Sigmoid colon (tissue), 6 donors: ENCODE measurements at regions not wholly inside any gene's neighbourhood (a gene's known extent, or its start where the extent isn't known, plus 50 kb on each side); places are given as distances from the start of the nearest gene placed in this dataset.
"Not testable (repeated sequence)": the region's sequence is repeated elsewhere in the genome, so short reads cannot be mapped to it uniquely, and the experiment has no call there.

Source experiments
- DNase-seq: peaks from one replicate; pipeline ENCODE4 v3.0.0-alpha.2; 2019
- H3K27ac ChIP-seq, 4 donors: fragments of 200-600 bp; sonication (generic); one replicate each; pipeline ENCODE4 v1.5.1; 2016 to 2019; ENCODE audit warnings: mild to moderate bottlenecking in 1 of 4
- H3K27me3 ChIP-seq, 3 donors: fragments of 200-600 bp; sonication (generic); one replicate each; pipeline ENCODE4 v1.5.1; 2019; ENCODE audit warnings: mild to moderate bottlenecking in 1 of 3
- H3K36me3 ChIP-seq, 4 donors: fragments of 200-600 bp; sonication (generic); one replicate each; pipeline ENCODE4 v1.5.1; 2016 to 2019
- H3K4me1 ChIP-seq, 4 donors: fragments of 200-600 bp; sonication (generic); one replicate each; pipeline ENCODE4 v1.5.1; 2017 to 2019
- H3K4me3 ChIP-seq, 4 donors: fragments of 200-600 bp; sonication (generic); one replicate each; pipeline ENCODE4 v1.5.1; 2017 to 2019; ENCODE audit warnings: mild to moderate bottlenecking in 2 of 4, moderate library complexity in 1 of 4
- H3K9me3 ChIP-seq, 4 donors: fragments of 200-600 bp in 3 of 4; sonication (generic) in 3 of 4; one replicate each; pipeline versions ENCODE4 v1.5.1 to v1.6.1; 2013 to 2019
- CTCF ChIP-seq, 4 experiments: fragments of 450-650 bp in 3 of 4; fragments of 200-600 bp in 1 of 4; IDR thresholded peaks; one replicate each; pipeline ENCODE4 v1.5.1; 2016 to 2019; ENCODE audit warnings: antibody characterized with exemption in 4 of 4, mild to moderate bottlenecking in 3 of 4, moderate library complexity in 2 of 4
- EP300 ChIP-seq, 4 donors: sonication (generic); formaldehyde crosslinking; IDR thresholded peaks; one replicate each; pipeline ENCODE4 v1.6.1; 2017; ENCODE audit warnings: antibody characterized with exemption in 4 of 4
- POLR2A ChIP-seq, 2 donors: fragments of 450-650 bp; IDR thresholded peaks; one replicate each; pipeline ENCODE4 v1.6.1; 2016; ENCODE audit warnings: antibody characterized with exemption in 2 of 2, mild to moderate bottlenecking in 2 of 2, moderate library complexity in 2 of 2
- POLR2AphosphoS5 ChIP-seq, 4 donors: sonication (generic); formaldehyde crosslinking; IDR thresholded peaks; one replicate each; pipeline ENCODE4 v1.6.1; 2017; ENCODE audit warnings: antibody characterized with exemption in 4 of 4
- WGBS, 2 donors: extraction: QIAGEN DNeasy Blood & Tissue Kit; methylation state at CpG; one replicate each; pipeline ENCODE4 v1.1.7; 2013; 5-methylcytosine and 5-hydroxymethylcytosine counted together
- intact Hi-C: fragments of 100-400 bp; cut with DNase I; formaldehyde crosslinking; loops from one replicate; pipeline ENCODE4 v1.15.1; 2023
- donor health status: healthy with polysubstance abuse.
- donor health status: healthy.

GRCh38 chr3:106093616-106094015 lies 224.8 kb upstream of the CBLB start:
- H3K4me3 ChIP-seq, result no peak overlapping the region
- no peaks in the 10 kb centered on the region for H3K4me1 ChIP-seq
- intact Hi-C loops, result no loop called here
- H3K27ac ChIP-seq, result no peak overlapping the region
- H3K27me3 ChIP-seq, result no peaks in the 10 kb centered on the region
- no peak for DNase-seq
- 82 to 87% methylated on average over 3 of the region's 3 CpGs for WGBS, 2 donors
- no peaks in the 10 kb centered on the region for H3K36me3 ChIP-seq
- TF ChIP-seq EP300 (IDR thresholded peaks at IDR 0.05), result no peak
- H3K9me3 ChIP-seq, result peaks cover 0 to 2% (median 0%) of the 10 kb centered on the region in 4 donors

- intact Hi-C loops, result no loop called here
- Histone ChIP-seq H3K4me3 (no peak overlapping the region), H3K4me1 (no peaks in the 10 kb centered on the region), H3K36me3 (no peaks in the 10 kb centered on the region), H3K27ac (no peak overlapping the region), H3K27me3 (no peaks in the 10 kb centered on the region), H3K9me3 (peaks cover 0 to 2% (median under 1%) of the 10 kb centered on the region in 4 donors)
- WGBS, 2 donors, result 72 to 79% methylated on average over 4 of the region's 4 CpGs
- TF ChIP-seq EP300 (IDR thresholded peaks at IDR 0.05), result no peak
- TF ChIP-seq CTCF (IDR thresholded peaks at IDR 0.05), result no peak
- TF ChIP-seq POLR2AphosphoS5 (IDR thresholded peaks at IDR 0.05), result no peak
- no peak for TF ChIP-seq POLR2A (IDR thresholded peaks at IDR 0.05)
- DNase-seq, result no peak
These were observed 229.1 kb upstream of the CBLB start for GRCh38 chr3:106097817-106098435.

- intact Hi-C loops, result no loop called here
- H3K27me3 ChIP-seq, result no peaks in the 10 kb centered on the region
- no peak for DNase-seq
- H3K4me3 ChIP-seq, result no peak overlapping the region
- H3K27ac ChIP-seq, result no peak overlapping the region
- H3K36me3 ChIP-seq, result no peaks in the 10 kb centered on the region
- TF ChIP-seq POLR2A (IDR thresholded peaks at IDR 0.05) (no peak), EP300 (IDR thresholded peaks at IDR 0.05) (no peak), POLR2AphosphoS5 (IDR thresholded peaks at IDR 0.05) (no peak), CTCF (IDR thresholded peaks at IDR 0.05) (no peak)
- no peaks in the 10 kb centered on the region for H3K4me1 ChIP-seq
- 79 to 83% methylated on average over 2 of the region's 2 CpGs for WGBS, 2 donors
- peaks cover 0 to 3% (median under 1%) of the 10 kb centered on the region in 4 donors for H3K9me3 ChIP-seq
These were observed 234.6 kb upstream of the CBLB start for GRCh38 chr3:106103383-106103782.

GRCh38 chr3:106104078-106104477 lies 235.3 kb upstream of the CBLB start:
- 95 to 96% methylated on average over 4 of the region's 4 CpGs for WGBS, 2 donors

GRCh38 chr3:106108925-106109324 lies 240.1 kb upstream of the CBLB start:
- Histone ChIP-seq H3K4me1 (no peaks in the 10 kb centered on the region), H3K36me3 (no peaks in the 10 kb centered on the region), H3K27me3 (no peaks in the 10 kb centered on the region), H3K9me3 (no peaks in the 10 kb centered on the region), H3K27ac (no peak overlapping the region), H3K4me3 (no peak overlapping the region)
- TF ChIP-seq POLR2AphosphoS5 (IDR thresholded peaks at IDR 0.05) (no peak), CTCF (IDR thresholded peaks at IDR 0.05) (no peak), POLR2A (IDR thresholded peaks at IDR 0.05) (no peak), EP300 (IDR thresholded peaks at IDR 0.05) (no peak)
- 81 to 82% methylated on average over 2 of the region's 2 CpGs for WGBS, 2 donors
- no peak for DNase-seq
- intact Hi-C loops, result no loop called here

More at GRCh38 chr3:106104078-106104477, 235.3 kb upstream of the CBLB start:
- no peak for DNase-seq
- Histone ChIP-seq H3K9me3 (peaks cover 0 to 3% (median under 1%) of the 10 kb centered on the region in 4 donors), H3K4me3 (no peak overlapping the region), H3K4me1 (no peaks in the 10 kb centered on the region), H3K36me3 (no peaks in the 10 kb centered on the region), H3K27me3 (no peaks in the 10 kb centered on the region), H3K27ac (no peak overlapping the region)
- intact Hi-C loops, result no loop called here
- no peak for TF ChIP-seq CTCF (IDR thresholded peaks at IDR 0.05)
- TF ChIP-seq POLR2AphosphoS5 (IDR thresholded peaks at IDR 0.05), result no peak
- TF ChIP-seq EP300 (IDR thresholded peaks at IDR 0.05), result no peak
- no peak for TF ChIP-seq POLR2A (IDR thresholded peaks at IDR 0.05)

GRCh38 chr3:106112561-106112960 lies 243.7 kb upstream of the CBLB start:
- H3K4me3 ChIP-seq, intact Hi-C loops, H3K27ac ChIP-seq, H3K4me1 ChIP-seq, H3K36me3 ChIP-seq, H3K27me3 ChIP-seq, H3K9me3 ChIP-seq, DNase-seq: not testable (repeated sequence)
- 98 to 99% methylated on average over 23 to 24 of the region's 26 CpGs for WGBS, 2 donors
